ENCODE measurements at regions not wholly inside any gene's neighbourhood (a gene's known extent, or its start where the extent isn't known, plus 50 kb on each side); places are given as distances from the start of the nearest gene placed in this dataset.

GRCh38 chr9:90967145-90967538, 165.5 kb downstream of the SYK start:
- no peaks in the 10 kb centered on the region for H3K36me3 ChIP-seq (ENCODE audit: insufficient read depth, low read length)
- FAIRE-seq, result no peak
- H3K9ac ChIP-seq (ENCODE audit: low read length), result peak overlapping the region; percentile 62

GRCh38 chr9:90969021-90969675, 167.5 kb downstream of the SYK start:
- FAIRE-seq (no peak), DNase-seq (ENCODE audit: low read depth) (no peak)
- no peak overlapping the region for H2AFZ ChIP-seq (ENCODE audit: low read depth, low read length)
- H3K9me3 ChIP-seq (ENCODE audit: insufficient read depth, low read depth, low read length), result no peaks in the 10 kb centered on the region
- H3K4me2 ChIP-seq (ENCODE audit: low read length), result no peak overlapping the region
- H3K27me3 ChIP-seq (ENCODE audit: insufficient read depth, low read length), result no peaks in the 10 kb centered on the region
- Mint-ChIP-seq H3K27me3 (ENCODE audit: low read depth, unreplicated experiment) (no peaks in the 10 kb centered on the region), H3K36me3 (ENCODE audit: low read depth, unreplicated experiment) (no peaks in the 10 kb centered on the region), H3K9me3 (ENCODE audit: unreplicated experiment) (no peaks in the 10 kb centered on the region), H3K27ac (ENCODE audit: unreplicated experiment) (no peak overlapping the region), H3K4me3 (ENCODE audit: unreplicated experiment) (no peak overlapping the region), H3K4me1 (ENCODE audit: low read depth, unreplicated experiment) (peaks cover 42% of the 10 kb centered on the region)
- no peak for TF ChIP-seq CTCF (IDR thresholded peaks at IDR 0.05; ENCODE audit: insufficient read depth, low read depth, low read length)
- TF ChIP-seq EZH2 (IDR thresholded peaks at IDR 0.05; ENCODE audit: insufficient read depth, low read length), result no peak
- no peaks in the 10 kb centered on the region for H3K36me3 ChIP-seq (ENCODE audit: insufficient read depth, low read length)
- no peak overlapping the region for H3K9ac ChIP-seq (ENCODE audit: low read length)
- H4K20me1 ChIP-seq (ENCODE audit: insufficient read depth, low read length), result no peaks in the 10 kb centered on the region
- peaks cover 36% of the 10 kb centered on the region for H3K4me1 ChIP-seq (ENCODE audit: insufficient read depth, low read length)
- H3K27ac ChIP-seq (ENCODE audit: low read depth, low read length), result no peak overlapping the region
- no peaks in the 10 kb centered on the region for H3K79me2 ChIP-seq (ENCODE audit: insufficient read depth, low read length)
- no peak overlapping the region for H3K4me3 ChIP-seq (ENCODE audit: insufficient read depth, low read depth, low read length)

More at GRCh38 chr9:90967145-90967538, 165.5 kb downstream of the SYK start:
- no peak overlapping the region for H2AFZ ChIP-seq (ENCODE audit: low read depth, low read length)
- DNase-seq (ENCODE audit: low read depth), result peak; percentile 62
- peak overlapping the region; percentile 66 for H3K4me2 ChIP-seq (ENCODE audit: low read length)
- peak overlapping the region; percentile 68 for H3K27ac Mint-ChIP-seq (ENCODE audit: unreplicated experiment)
- H3K4me1 ChIP-seq (ENCODE audit: insufficient read depth, low read length), result peaks cover 37% of the 10 kb centered on the region
- H3K4me3 Mint-ChIP-seq (ENCODE audit: unreplicated experiment), result no peak overlapping the region
- peak overlapping the region; percentile 66 for H3K27ac ChIP-seq (ENCODE audit: low read depth, low read length)
- H3K4me3 ChIP-seq (ENCODE audit: insufficient read depth, low read depth, low read length), result no peak overlapping the region
- no peaks in the 10 kb centered on the region for H4K20me1 ChIP-seq (ENCODE audit: insufficient read depth, low read length)
- no peaks in the 10 kb centered on the region for H3K27me3 Mint-ChIP-seq (ENCODE audit: low read depth, unreplicated experiment)
- no peaks in the 10 kb centered on the region for H3K9me3 ChIP-seq (ENCODE audit: insufficient read depth, low read depth, low read length)
- peaks cover 31% of the 10 kb centered on the region for H3K4me1 Mint-ChIP-seq (ENCODE audit: low read depth, unreplicated experiment)
- no peaks in the 10 kb centered on the region for H3K27me3 ChIP-seq (ENCODE audit: insufficient read depth, low read length)
- no peaks in the 10 kb centered on the region for H3K36me3 Mint-ChIP-seq (ENCODE audit: low read depth, unreplicated experiment)
- H3K79me2 ChIP-seq (ENCODE audit: insufficient read depth, low read length), result no peaks in the 10 kb centered on the region
- no peak for TF ChIP-seq EZH2 (IDR thresholded peaks at IDR 0.05; ENCODE audit: insufficient read depth, low read length)
- no peak for TF ChIP-seq CTCF (IDR thresholded peaks at IDR 0.05; ENCODE audit: insufficient read depth, low read depth, low read length)
- H3K9me3 Mint-ChIP-seq (ENCODE audit: unreplicated experiment), result peaks cover 2% of the 10 kb centered on the region

- Histone ChIP-seq H3K9ac (ENCODE audit: low read length) (no peak overlapping the region), H3K79me2 (ENCODE audit: insufficient read depth, low read length) (no peaks in the 10 kb centered on the region), H3K27ac (ENCODE audit: low read depth, low read length) (no peak overlapping the region), H3K4me2 (ENCODE audit: low read length) (no peak overlapping the region), H3K36me3 (ENCODE audit: insufficient read depth, low read length) (no peaks in the 10 kb centered on the region), H3K27me3 (ENCODE audit: insufficient read depth, low read length) (no peaks in the 10 kb centered on the region), H2AFZ (ENCODE audit: low read depth, low read length) (no peak overlapping the region), H4K20me1 (ENCODE audit: insufficient read depth, low read length) (no peaks in the 10 kb centered on the region), H3K4me1 (ENCODE audit: insufficient read depth, low read length) (peaks cover 29% of the 10 kb centered on the region), H3K4me3 (ENCODE audit: insufficient read depth, low read depth, low read length) (no peak overlapping the region), H3K9me3 (ENCODE audit: insufficient read depth, low read depth, low read length) (no peaks in the 10 kb centered on the region)
- Mint-ChIP-seq H3K36me3 (ENCODE audit: low read depth, unreplicated experiment) (no peaks in the 10 kb centered on the region), H3K4me1 (ENCODE audit: low read depth, unreplicated experiment) (peaks cover 40% of the 10 kb centered on the region), H3K9me3 (ENCODE audit: unreplicated experiment) (no peaks in the 10 kb centered on the region), H3K27ac (ENCODE audit: unreplicated experiment) (peak overlapping the region; percentile 3), H3K4me3 (ENCODE audit: unreplicated experiment) (no peak overlapping the region), H3K27me3 (ENCODE audit: low read depth, unreplicated experiment) (peaks cover 5% of the 10 kb centered on the region)
- FAIRE-seq (no peak), DNase-seq (ENCODE audit: low read depth) (peak; percentile 65)
- TF ChIP-seq CTCF (IDR thresholded peaks at IDR 0.05; ENCODE audit: insufficient read depth, low read depth, low read length), result no peak
- TF ChIP-seq EZH2 (IDR thresholded peaks at IDR 0.05; ENCODE audit: insufficient read depth, low read length), result no peak
Observed at GRCh38 chr9:90970608-90971007, 169.0 kb downstream of the SYK start.

Data from astrocyte (in vitro differentiated cells and primary cell).